Stimulated activated CD4-positive, alpha-beta T cell treated with anti-CD3 and anti-CD28 coated beads, Interleukin-1b, Interleukin-23, amount 100 ng/mL, for 48 hours (primary cell): ENCODE measurements at regions not wholly inside any gene's neighbourhood (a gene's known extent, or its start where the extent isn't known, plus 50 kb on each side); places are given as distances from the start of the nearest gene placed in this dataset.

Source experiments
- DNase-seq: peaks from one replicate; pipeline ENCODE4 v3.0.0-alpha.2; 2020

DNA sequence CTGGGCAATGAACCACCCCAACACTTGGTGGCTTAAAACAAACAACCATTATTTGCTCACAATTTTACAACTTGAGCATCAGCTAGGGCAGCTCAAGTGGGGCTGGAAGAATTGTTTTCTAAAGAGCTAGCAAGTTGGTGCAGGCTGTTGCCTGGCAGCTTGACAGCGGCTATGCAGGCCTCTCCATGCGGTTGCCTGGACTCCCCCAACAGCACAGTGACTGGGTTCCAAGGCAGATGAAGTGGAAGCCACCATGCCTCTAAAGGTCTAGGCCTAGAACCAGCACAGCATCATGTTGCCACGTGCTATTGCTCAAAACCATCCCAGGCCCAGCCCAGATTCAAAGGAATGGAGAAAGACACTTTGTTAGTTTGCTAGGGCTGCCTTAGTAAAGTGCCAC is 114.8 kb downstream of the BCOR start:
- DNase-seq: no peak

DNA sequence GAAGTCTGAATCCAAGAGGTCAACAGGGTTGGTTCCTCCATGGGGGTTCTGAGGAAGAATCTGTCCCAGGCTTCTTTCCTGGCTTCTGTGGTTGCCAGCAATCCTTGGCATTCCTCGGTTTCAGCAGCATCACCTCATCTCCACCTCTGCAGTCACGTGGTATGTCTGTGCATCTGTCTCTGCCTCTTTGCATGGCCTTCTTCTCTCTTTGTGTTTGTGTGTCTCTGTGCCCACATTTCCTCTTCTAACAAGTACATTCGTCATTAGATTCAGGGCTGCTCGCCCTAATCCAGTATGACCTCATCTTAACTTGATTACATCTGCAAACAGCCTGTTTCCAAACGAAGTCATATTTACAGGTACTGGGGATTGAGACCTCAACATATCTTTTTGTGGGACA is 114.0 kb downstream of the BCOR start:
- DNase-seq: no peak

- no peak for DNase-seq
These were observed 113.4 kb downstream of the BCOR start for GRCh38 chrX:39984191-39984956.

DNA sequence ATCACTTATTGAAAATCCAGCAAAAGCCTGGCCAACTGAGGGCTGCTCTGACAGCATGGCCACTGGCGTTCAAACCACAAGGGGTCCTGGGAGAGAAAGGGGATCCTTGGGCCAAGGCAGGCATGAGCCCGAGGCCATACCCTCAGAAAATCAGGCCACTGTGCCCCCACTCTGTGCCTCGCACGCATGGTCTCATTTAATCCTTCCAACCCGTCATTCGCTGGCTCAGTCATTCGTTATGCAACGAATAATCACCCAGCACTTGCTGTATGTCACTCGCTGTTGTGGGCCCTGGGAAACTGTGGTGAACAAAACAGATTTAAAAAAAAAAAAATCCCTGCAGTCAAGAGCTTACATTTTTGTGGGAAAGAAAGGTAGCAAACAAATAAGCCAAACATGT is 112.7 kb downstream of the BCOR start:
- no peak for DNase-seq

DNA sequence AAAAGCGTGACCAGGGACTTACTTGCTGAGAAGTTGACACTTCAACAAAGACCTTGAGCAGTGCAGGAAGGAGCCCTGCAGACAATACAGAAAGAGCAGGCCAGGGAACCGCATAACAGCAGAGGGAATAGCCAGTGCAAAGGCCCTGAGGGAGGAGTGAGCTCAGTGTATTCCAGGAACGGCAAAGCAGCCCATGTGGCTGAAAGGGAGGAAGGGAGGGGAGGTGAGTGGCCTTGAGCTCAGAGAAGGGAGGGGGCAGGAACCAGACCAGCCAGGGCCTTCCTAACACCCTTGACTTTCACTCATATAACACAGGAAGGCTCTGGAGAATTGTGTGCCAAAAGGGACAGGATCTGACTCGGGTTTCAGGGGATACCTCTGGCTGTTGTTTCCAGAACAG is 112.2 kb downstream of the BCOR start:
- DNase-seq: no peak

DNA sequence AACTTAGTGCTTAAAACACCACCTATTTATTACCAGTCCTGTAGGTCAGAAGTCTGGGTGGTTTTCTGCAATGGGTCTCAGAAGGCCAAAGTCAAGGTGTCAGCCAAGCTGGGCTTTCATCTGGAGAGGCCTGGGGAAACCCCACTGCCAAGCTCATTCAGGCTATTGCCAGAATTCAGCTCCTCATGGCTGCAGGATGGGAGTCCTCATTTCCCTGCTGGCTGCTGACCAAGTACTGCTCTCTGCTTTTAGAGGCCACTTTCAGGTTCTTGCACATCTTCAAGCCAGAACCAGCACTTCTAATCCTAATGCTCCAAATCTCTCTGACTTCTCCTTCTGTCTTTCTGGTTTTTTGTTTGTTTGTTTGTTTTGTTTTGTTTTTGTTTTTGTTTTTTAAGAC is 109.3 kb downstream of the BCOR start:
- DNase-seq: no peak

DNA sequence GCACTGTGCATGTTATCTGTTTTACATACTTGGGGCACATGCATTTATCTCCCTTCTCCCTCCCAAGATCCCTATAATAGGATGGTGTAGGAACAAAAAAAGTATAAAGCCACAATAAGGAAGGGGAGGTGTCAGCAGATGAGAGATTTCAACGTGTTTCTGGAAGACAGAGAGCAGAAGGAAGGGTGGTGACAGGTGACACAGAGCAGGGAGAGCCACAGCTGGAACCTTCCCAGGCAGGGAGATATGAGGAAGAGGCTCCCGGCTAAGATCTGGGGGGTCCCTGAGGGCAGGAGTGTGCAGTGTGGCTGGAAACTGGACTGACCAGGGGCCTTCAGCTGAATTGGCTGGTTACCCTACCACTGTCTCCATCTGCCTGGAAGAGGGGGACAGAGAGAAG is 107.4 kb downstream of the BCOR start:
- no peak for DNase-seq

GRCh38 chrX:39992300-39992699 is 105.5 kb downstream of the BCOR start:
- DNase-seq: no peak

DNA sequence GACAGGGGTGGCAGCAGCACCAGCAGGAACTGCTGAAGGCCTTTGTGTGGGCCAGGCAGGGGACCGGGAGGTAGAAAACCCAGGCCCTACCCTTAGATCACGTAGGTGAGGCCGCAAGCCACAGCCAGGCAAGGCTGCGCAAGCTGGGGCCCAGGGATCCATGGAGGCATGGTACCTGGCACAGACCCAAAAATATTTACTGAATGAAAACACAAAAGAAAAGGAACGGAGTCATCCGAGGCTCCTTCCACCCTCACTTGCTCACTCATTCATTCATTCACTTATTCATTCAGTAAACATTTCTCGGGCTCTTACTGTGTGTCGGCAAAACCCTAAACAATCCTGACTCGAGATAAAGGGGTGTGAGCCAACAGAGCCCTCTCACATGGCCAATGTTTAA is 102.3 kb downstream of the BCOR start:
- DNase-seq: no peak

GRCh38 chrX:39996536-39996935 is 101.2 kb downstream of the BCOR start:
- DNase-seq: no peak

GRCh38 chrX:39998636-39999406 is 98.9 kb downstream of the BCOR start:
- no peak for DNase-seq
